SK-N-SH (cell line): ENCODE measurements at regions not wholly inside any gene's neighbourhood (a gene's known extent, or its start where the extent isn't known, plus 50 kb on each side); places are given as distances from the start of the nearest gene placed in this dataset.

Source experiments
- CTCF ChIA-PET: fragments of 300-600, 350-600 bp; formaldehyde crosslinking; extraction: SDS; loops from one replicate; lab custom pipeline; 2021; lab: Yijun Ruan, JAX
- POLR2A ChIA-PET: fragments of 350-600 bp; sonication (Branson Sonifier 250); formaldehyde crosslinking; extraction: SDS; loops from one replicate; lab custom pipeline; 2020; ENCODE audit warnings: antibody characterized with exemption, inconsistent platforms; lab: Yijun Ruan, JAX
- DNase-seq: peaks from one replicate; pipeline ENCODE4 v3.0.0; 2012
- H2AFZ ChIP-seq: fragments of 200-600 bp; sonication (generic); 2 replicates; pipeline ENCODE4 v1.8.1; 2016; ENCODE audit warnings: antibody characterized with exemption, mild to moderate bottlenecking, low read depth
- H3F3A ChIP-seq: fragments of 200-600 bp; sonication (generic); replicated peaks from 2 replicates; pipeline ENCODE3; 2016; ENCODE audit warnings: antibody characterized with exemption, mild to moderate bottlenecking; ENCODE audit not compliant: insufficient read depth
- H3K27ac ChIP-seq, 2 experiments: fragments of 200-500 bp in 1 of 2; fragments of 200-600 bp in 1 of 2; sonication (Bioruptor generic) in 1 of 2; sonication (generic), shearing (Covaris generic) in 1 of 2; 2 replicates each; pipeline versions ENCODE4 v1.5.1 to v1.6.1; 2014 to 2016; ENCODE audit warnings: low read depth in 2 of 2, inconsistent platforms in 1 of 2, low read length in 1 of 2, mild to moderate bottlenecking in 1 of 2, mixed read lengths in 1 of 2
- H3K27me3 ChIP-seq: fragments of 200-600 bp; sonication (generic), shearing (Covaris generic); 2 replicates; pipeline ENCODE4 v1.6.1; 2016; ENCODE audit warnings: mixed run types; ENCODE audit not compliant: insufficient read depth
- H3K36me3 ChIP-seq, 2 experiments: fragments of 200-500 bp in 1 of 2; fragments of 200-600 bp in 1 of 2; sonication (Bioruptor generic) in 1 of 2; sonication (generic) in 1 of 2; replicated peaks in 1 of 2; 2 replicates each; pipeline versions ENCODE3 to v1.5.1; 2014 to 2016; ENCODE audit warnings: low read length in 1 of 2, mild to moderate bottlenecking in 1 of 2; ENCODE audit not compliant: insufficient read depth in 2 of 2, control insufficient read depth in 1 of 2
- H3K4me1 ChIP-seq, 2 experiments: fragments of 200-500 bp in 1 of 2; fragments of 200-600 bp in 1 of 2; sonication (Bioruptor generic) in 1 of 2; sonication (generic), shearing (Covaris generic) in 1 of 2; 2 replicates each; pipeline versions ENCODE4 v1.5.1 to v1.6.1; 2014 to 2016; ENCODE audit warnings: low read depth in 1 of 2, low read length in 1 of 2, mixed run types in 1 of 2; ENCODE audit not compliant: insufficient read depth in 2 of 2, control insufficient read depth in 1 of 2
- H3K4me2 ChIP-seq: fragments of 200-600 bp; sonication (generic), shearing (Covaris generic); 2 replicates; pipeline ENCODE4 v1.6.1; 2017; ENCODE audit warnings: mixed run types
- H3K4me3 ChIP-seq, 2 experiments: fragments of 200-500 bp in 1 of 2; fragments of 200-600 bp in 1 of 2; sonication (Bioruptor generic) in 1 of 2; sonication (generic), shearing (Covaris generic) in 1 of 2; 2 replicates each; pipeline versions ENCODE4 v1.5.1 to v1.8.1; 2014 to 2016; ENCODE audit warnings: low read depth in 2 of 2, inconsistent platforms in 1 of 2, low read length in 1 of 2, mild to moderate bottlenecking in 1 of 2, mixed read lengths in 1 of 2, moderate library complexity in 1 of 2
- H3K79me2 ChIP-seq: fragments of 200-600 bp; sonication (generic); 2 replicates; pipeline ENCODE4 v1.8.1; 2017; ENCODE audit warnings: mild to moderate bottlenecking; ENCODE audit not compliant: insufficient read depth
- H3K9ac ChIP-seq: fragments of 200-600 bp; sonication (generic); 2 replicates; pipeline ENCODE4 v1.6.1; 2017; ENCODE audit warnings: mixed run types
- H3K9me2 ChIP-seq: fragments of 200-600 bp; sonication (generic); 2 replicates; pipeline ENCODE4 v1.6.1; 2017; ENCODE audit warnings: mixed run types
- H3K9me3 ChIP-seq: fragments of 200-600 bp; sonication (generic); 2 replicates; pipeline ENCODE4 v1.6.1; 2017; ENCODE audit warnings: mixed run types, mild to moderate bottlenecking, moderate library complexity
- H4K20me1 ChIP-seq: fragments of 200-600 bp; sonication (generic); 2 replicates; pipeline ENCODE4 v1.6.1; 2017; ENCODE audit warnings: mild to moderate bottlenecking, mixed run types; ENCODE audit not compliant: insufficient read depth
- FOSL2 ChIP-seq: IDR thresholded peaks from 2 replicates; pipeline ENCODE4 v1.4.0; 2012; ENCODE audit warnings: low read depth, mild to moderate bottlenecking, moderate library complexity, borderline replicate concordance
- GABPA ChIP-seq: IDR thresholded peaks from 2 replicates; pipeline ENCODE4 v1.4.0; 2012; ENCODE audit warnings: low read depth, mild to moderate bottlenecking
- GATA2 ChIP-seq: sonication (generic); formaldehyde crosslinking; IDR thresholded peaks from 2 replicates; pipeline ENCODE4 v1.5.0; 2020; ENCODE audit warnings: mild to moderate bottlenecking, missing genetic modification reagents
- JUND ChIP-seq: IDR thresholded peaks from 2 replicates; pipeline ENCODE4 v1.4.0; 2012
- MEF2A ChIP-seq: IDR thresholded peaks from 2 replicates; pipeline ENCODE4 v1.4.0; 2012; ENCODE audit warnings: low read depth, borderline replicate concordance
- NFIC ChIP-seq: IDR thresholded peaks from 2 replicates; pipeline ENCODE4 v1.4.0; 2012; ENCODE audit warnings: borderline replicate concordance
- NRF1 ChIP-seq: IDR thresholded peaks from 2 replicates; pipeline ENCODE4 v1.6.1; 2012; ENCODE audit warnings: low read depth, mild to moderate bottlenecking, low read length
- RAD21 ChIP-seq: IDR thresholded peaks from 2 replicates; pipeline ENCODE4 v1.6.1; 2012; ENCODE audit warnings: mild to moderate bottlenecking, low read length
- RXRA ChIP-seq: IDR thresholded peaks from 2 replicates; pipeline ENCODE4 v1.4.0; 2012; ENCODE audit warnings: low read depth, mild to moderate bottlenecking, borderline replicate concordance
- TAF1 ChIP-seq: IDR thresholded peaks from 2 replicates; pipeline ENCODE4 v1.6.1; 2012; ENCODE audit warnings: low read depth, mild to moderate bottlenecking, low read length, moderate library complexity, borderline replicate concordance
- TCF12 ChIP-seq: IDR thresholded peaks from 2 replicates; pipeline ENCODE4 v1.4.0; 2012
- TEAD4 ChIP-seq: IDR thresholded peaks from 2 replicates; pipeline ENCODE4 v1.4.0; 2012; ENCODE audit warnings: mild to moderate bottlenecking, borderline replicate concordance; ENCODE audit not compliant: insufficient read depth
- WGBS: methylation state at CpG from one replicate; pipeline ENCODE4 v1.1.6; 2017; ENCODE audit warnings: low lambda C conversion rate; 5-methylcytosine and 5-hydroxymethylcytosine counted together
- TF ChIP-seq, protein P1 (sequence below): IDR thresholded peaks from 2 replicates; pipeline ENCODE4 v1.4.0; 2012; ENCODE audit warnings: low read depth
- TF ChIP-seq, protein P2 (sequence below): IDR thresholded peaks from 2 replicates; pipeline ENCODE4; 2012
- TF ChIP-seq, protein P3 (sequence below): IDR thresholded peaks from 2 replicates; pipeline ENCODE4 v1.6.1; 2012; ENCODE audit warnings: mild to moderate bottlenecking, low read depth, low read length, moderate library complexity
- TF ChIP-seq, protein P4 (sequence below): IDR thresholded peaks from 2 replicates; pipeline ENCODE4 v1.4.0; 2012; ENCODE audit warnings: low read depth, borderline replicate concordance

DNA sequence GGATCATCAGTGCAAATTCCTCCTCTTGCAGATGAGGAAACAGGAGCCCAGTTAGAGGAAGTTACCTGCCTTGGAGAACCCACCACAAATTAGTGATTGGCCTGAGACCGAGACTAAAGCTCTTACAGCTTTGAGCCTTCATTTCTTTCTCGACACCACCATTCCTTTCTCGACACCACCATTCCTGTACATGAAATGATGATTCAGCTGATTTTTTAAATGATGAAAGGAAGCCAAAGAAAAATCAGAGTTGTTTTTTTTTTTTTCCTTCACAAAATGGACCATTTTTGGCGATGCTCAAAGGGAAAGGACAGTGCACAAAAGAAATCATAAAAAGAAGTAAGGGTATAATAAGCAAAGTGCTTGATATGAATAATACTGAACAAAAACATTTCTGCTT is 1080.2 kb upstream of the AUTS2 start:
- Histone ChIP-seq H3K79me2 (no peaks in the 10 kb centered on the region), H3K4me2 (no peak overlapping the region), H4K20me1 (no peaks in the 10 kb centered on the region), H3K27me3 (no peaks in the 10 kb centered on the region), H3K9me3 (no peaks in the 10 kb centered on the region), H3F3A (no peaks in the 10 kb centered on the region), H3K9me2 (no peaks in the 10 kb centered on the region), H3K36me3 (no peaks in the 10 kb centered on the region), H3K27ac (no peak overlapping the region), H2AFZ (no peak overlapping the region), H3K4me3 (no peak overlapping the region), H3K9ac (no peak overlapping the region), H3K4me1 (no peaks in the 10 kb centered on the region)
- TF ChIP-seq TCF12 (no peak), GABPA (no peak), RXRA (no peak), MEF2A (no peak), NRF1 (no peak), FOSL2 (no peak), TEAD4 (no peak), JUND (no peak), TAF1 (no peak), NFIC (no peak), RAD21 (no peak), GATA2 (CRISPR knock-in tag) (no peak)
- TF ChIP-seq, protein P1, sequence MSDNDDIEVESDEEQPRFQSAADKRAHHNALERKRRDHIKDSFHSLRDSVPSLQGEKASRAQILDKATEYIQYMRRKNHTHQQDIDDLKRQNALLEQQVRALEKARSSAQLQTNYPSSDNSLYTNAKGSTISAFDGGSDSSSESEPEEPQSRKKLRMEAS = no peak
- TF ChIP-seq, protein P2, sequence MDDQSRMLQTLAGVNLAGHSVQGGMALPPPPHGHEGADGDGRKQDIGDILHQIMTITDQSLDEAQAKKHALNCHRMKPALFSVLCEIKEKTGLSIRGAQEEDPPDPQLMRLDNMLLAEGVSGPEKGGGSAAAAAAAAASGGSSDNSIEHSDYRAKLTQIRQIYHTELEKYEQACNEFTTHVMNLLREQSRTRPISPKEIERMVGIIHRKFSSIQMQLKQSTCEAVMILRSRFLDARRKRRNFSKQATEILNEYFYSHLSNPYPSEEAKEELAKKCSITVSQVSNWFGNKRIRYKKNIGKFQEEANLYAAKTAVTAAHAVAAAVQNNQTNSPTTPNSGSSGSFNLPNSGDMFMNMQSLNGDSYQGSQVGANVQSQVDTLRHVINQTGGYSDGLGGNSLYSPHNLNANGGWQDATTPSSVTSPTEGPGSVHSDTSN = no peak
- TF ChIP-seq, protein P3, sequence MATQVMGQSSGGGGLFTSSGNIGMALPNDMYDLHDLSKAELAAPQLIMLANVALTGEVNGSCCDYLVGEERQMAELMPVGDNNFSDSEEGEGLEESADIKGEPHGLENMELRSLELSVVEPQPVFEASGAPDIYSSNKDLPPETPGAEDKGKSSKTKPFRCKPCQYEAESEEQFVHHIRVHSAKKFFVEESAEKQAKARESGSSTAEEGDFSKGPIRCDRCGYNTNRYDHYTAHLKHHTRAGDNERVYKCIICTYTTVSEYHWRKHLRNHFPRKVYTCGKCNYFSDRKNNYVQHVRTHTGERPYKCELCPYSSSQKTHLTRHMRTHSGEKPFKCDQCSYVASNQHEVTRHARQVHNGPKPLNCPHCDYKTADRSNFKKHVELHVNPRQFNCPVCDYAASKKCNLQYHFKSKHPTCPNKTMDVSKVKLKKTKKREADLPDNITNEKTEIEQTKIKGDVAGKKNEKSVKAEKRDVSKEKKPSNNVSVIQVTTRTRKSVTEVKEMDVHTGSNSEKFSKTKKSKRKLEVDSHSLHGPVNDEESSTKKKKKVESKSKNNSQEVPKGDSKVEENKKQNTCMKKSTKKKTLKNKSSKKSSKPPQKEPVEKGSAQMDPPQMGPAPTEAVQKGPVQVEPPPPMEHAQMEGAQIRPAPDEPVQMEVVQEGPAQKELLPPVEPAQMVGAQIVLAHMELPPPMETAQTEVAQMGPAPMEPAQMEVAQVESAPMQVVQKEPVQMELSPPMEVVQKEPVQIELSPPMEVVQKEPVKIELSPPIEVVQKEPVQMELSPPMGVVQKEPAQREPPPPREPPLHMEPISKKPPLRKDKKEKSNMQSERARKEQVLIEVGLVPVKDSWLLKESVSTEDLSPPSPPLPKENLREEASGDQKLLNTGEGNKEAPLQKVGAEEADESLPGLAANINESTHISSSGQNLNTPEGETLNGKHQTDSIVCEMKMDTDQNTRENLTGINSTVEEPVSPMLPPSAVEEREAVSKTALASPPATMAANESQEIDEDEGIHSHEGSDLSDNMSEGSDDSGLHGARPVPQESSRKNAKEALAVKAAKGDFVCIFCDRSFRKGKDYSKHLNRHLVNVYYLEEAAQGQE = no peak
- TF ChIP-seq, protein P4, sequence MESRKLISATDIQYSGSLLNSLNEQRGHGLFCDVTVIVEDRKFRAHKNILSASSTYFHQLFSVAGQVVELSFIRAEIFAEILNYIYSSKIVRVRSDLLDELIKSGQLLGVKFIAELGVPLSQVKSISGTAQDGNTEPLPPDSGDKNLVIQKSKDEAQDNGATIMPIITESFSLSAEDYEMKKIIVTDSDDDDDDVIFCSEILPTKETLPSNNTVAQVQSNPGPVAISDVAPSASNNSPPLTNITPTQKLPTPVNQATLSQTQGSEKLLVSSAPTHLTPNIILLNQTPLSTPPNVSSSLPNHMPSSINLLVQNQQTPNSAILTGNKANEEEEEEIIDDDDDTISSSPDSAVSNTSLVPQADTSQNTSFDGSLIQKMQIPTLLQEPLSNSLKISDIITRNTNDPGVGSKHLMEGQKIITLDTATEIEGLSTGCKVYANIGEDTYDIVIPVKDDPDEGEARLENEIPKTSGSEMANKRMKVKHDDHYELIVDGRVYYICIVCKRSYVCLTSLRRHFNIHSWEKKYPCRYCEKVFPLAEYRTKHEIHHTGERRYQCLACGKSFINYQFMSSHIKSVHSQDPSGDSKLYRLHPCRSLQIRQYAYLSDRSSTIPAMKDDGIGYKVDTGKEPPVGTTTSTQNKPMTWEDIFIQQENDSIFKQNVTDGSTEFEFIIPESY = no peak
- DNase-seq = no peak
- POLR2A ChIA-PET = no interaction called here
- CTCF ChIA-PET = interaction anchor here (1.2 kb wide), 1 partner anchor 9 kb away, joined by 5 read pairs; no protein-coding TSS in a partner anchor
- 63% methylated on average over 4 of the region's 4 CpGs for WGBS
